ENCODE measurements at regions not wholly inside any gene's neighbourhood (a gene's known extent, or its start where the extent isn't known, plus 50 kb on each side); places are given as distances from the start of the nearest gene placed in this dataset.
A peak's percentile ranks its signal among the peaks of the same experiment; 100 is the strongest.

DNA sequence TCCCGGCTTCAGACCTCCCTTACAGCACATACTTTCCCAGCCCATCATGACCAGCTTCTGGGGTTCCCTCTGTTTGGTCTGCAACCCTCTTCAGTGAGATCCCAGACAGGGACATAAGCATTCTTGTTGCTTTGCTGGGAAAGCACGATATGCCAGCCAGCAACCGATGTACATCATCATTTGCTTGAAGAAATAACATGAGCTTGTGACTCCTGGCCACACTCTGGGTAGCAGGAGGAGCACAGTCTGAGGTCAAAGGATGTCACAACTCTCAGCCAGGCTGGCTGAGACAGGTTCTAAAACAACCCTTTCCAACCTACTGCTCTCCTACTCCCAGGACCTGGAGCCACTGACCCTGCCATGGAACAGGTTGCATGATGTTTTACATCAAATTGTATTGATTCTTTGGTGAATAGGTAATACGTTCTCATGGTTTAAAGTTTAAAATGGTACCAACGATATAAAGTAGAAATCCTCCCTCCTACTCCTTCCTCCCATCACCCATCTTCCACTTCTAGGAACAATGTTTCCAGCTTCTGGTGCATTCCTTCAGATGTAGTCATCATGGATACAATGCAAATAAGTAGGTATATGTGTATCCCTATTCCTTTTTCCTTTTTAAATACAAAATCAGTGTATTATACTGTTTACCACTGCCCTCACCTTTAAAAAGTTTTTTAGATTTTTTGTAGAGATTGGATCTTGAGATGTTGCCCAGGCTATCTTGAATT, 190.3 kb downstream of the OPA1 start:
- H3K4me1 ChIP-seq, result peaks cover 3 to 23% of the 10 kb centered on the region in 2 donors
- H3K27me3 ChIP-seq, result no peaks in the 10 kb centered on the region
- TF ChIP-seq, protein P1, sequence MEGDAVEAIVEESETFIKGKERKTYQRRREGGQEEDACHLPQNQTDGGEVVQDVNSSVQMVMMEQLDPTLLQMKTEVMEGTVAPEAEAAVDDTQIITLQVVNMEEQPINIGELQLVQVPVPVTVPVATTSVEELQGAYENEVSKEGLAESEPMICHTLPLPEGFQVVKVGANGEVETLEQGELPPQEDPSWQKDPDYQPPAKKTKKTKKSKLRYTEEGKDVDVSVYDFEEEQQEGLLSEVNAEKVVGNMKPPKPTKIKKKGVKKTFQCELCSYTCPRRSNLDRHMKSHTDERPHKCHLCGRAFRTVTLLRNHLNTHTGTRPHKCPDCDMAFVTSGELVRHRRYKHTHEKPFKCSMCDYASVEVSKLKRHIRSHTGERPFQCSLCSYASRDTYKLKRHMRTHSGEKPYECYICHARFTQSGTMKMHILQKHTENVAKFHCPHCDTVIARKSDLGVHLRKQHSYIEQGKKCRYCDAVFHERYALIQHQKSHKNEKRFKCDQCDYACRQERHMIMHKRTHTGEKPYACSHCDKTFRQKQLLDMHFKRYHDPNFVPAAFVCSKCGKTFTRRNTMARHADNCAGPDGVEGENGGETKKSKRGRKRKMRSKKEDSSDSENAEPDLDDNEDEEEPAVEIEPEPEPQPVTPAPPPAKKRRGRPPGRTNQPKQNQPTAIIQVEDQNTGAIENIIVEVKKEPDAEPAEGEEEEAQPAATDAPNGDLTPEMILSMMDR (IDR thresholded peaks at IDR 0.05), result no peak
- TF ChIP-seq POLR2A (IDR thresholded peaks at IDR 0.05), result no peak
- TF ChIP-seq POLR2AphosphoS5 (IDR thresholded peaks at IDR 0.05), result no peak
- no peak overlapping the region for H3K27ac ChIP-seq
- intact Hi-C loops (cut with DNase I; ENCODE audit: low total_unique reads), result loop anchor here (5.0 kb wide), 1 partner anchor 534 kb away; no protein-coding TSS in a partner anchor
- no peaks in the 10 kb centered on the region for H3K36me3 ChIP-seq
- H3K4me3 ChIP-seq, result no peak overlapping the region
- DNase-seq (ENCODE audit: low spot score in 2 of 2), result no peak
- H3K9me3 ChIP-seq, result no peaks in the 10 kb centered on the region

DNA sequence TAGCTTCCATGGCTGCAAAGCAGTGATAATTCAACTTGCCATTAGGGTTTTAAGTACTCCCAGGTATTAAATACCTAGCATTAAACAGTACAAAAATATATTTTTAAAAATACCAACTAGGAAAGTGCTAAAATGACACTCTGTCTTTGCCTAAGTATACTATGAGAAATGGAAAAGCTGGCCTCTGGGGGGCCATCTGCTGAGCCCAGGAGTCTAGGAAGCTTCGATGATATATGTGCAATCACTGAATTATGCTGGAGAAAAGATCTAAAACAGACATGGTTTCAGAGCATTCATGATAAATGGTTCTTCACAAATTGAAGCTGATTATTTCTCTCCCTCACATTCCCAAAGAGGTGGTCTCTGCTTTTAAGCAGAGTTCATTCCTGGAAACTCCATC, 191.8 kb downstream of the OPA1 start:
- Histone ChIP-seq H3K27me3 (no peaks in the 10 kb centered on the region), H3K4me1 (peaks cover 3 to 23% of the 10 kb centered on the region in 2 donors), H3K9me3 (no peaks in the 10 kb centered on the region), H3K4me3 (no peak overlapping the region), H3K36me3 (no peaks in the 10 kb centered on the region), H3K27ac (no peak overlapping the region)
- intact Hi-C loops (cut with DNase I; ENCODE audit: low total_unique reads), result loop anchor here (5.0 kb wide), 1 partner anchor 532 kb away; no protein-coding TSS in a partner anchor
- TF ChIP-seq, protein P1 (IDR thresholded peaks at IDR 0.05), result no peak
- TF ChIP-seq POLR2A (IDR thresholded peaks at IDR 0.05), result no peak
- TF ChIP-seq POLR2AphosphoS5 (IDR thresholded peaks at IDR 0.05), result no peak
- no peak for DNase-seq (ENCODE audit: low spot score in 2 of 2)

DNA sequence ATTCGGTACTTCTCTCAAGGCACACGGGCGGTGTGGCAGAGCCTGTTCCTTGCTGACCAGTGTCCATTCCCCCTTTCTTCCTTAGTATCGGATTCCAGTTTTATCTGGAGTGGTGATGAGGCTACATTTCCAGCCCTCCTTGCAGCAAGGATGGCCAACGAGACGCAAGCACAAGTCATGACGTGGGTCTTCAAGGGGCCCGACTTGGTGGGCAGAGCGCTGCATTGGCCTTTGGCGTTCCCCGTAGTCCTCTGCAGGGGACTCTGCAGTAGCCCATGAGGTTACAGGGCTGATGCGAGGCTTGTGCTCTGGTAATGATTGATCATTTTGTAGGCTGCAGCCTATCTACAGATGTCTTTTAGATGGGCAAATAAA, 194.5 kb downstream of the OPA1 start:
- no peaks in the 10 kb centered on the region for H3K27me3 ChIP-seq
- H3K36me3 ChIP-seq, result no peaks in the 10 kb centered on the region
- no peak overlapping the region for H3K4me3 ChIP-seq
- H3K4me1 ChIP-seq, result peaks cover 1 to 7% of the 10 kb centered on the region in 2 donors
- TF ChIP-seq POLR2A (IDR thresholded peaks at IDR 0.05) (no peak), POLR2AphosphoS5 (IDR thresholded peaks at IDR 0.05) (no peak)
- TF ChIP-seq, protein P1 (IDR thresholded peaks at IDR 0.05), result no peak
- no peak for DNase-seq (ENCODE audit: low spot score in 2 of 2)
- H3K9me3 ChIP-seq, result no peaks in the 10 kb centered on the region
- H3K27ac ChIP-seq, result peak overlapping the region; percentile 45 to 60
- intact Hi-C loops (cut with DNase I; ENCODE audit: low total_unique reads), result no loop called here

DNA sequence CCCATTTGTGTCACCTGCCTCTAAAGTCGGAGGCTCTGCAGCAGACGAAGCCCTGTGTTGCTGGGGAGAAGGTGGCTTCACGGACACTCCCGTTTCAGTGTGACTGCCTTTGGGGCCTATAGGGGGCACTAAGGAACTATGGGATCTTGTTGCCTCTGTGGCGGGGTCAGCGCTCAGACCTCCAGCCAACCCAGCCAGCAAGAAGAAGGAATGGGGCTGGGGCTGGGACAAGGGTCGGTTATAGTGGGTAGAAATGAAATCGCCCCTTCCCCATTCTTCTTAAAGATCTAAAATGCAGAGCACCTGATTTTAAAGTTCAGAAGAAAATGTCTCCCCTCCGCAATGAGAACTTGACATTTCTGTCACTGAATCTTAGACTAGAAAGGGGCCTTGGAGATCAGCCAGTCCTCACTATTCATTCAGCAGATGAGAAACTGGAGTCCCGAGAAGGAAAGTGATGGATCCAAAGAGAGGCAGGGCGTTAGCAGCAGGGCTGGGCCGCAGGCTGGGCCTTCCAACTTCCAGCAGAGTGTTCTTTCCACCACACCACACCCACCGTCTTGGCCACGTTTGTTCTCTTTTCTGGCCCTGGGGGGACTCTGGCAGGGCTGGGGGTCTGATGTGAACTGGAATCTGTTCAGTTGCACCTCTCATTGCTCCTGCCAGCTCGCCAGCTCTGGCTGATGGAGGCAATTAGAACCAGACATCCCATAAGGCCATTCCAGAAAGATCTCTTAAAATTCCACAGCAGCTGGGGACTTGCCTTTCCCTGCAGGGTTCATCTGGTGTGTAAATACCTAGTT, 195.4 kb downstream of the OPA1 start:
- intact Hi-C loops (cut with DNase I; ENCODE audit: low total_unique reads), result no loop called here
- no peak overlapping the region for H3K27ac ChIP-seq
- H3K9me3 ChIP-seq, result no peaks in the 10 kb centered on the region
- no peak for DNase-seq (ENCODE audit: low spot score in 2 of 2)
- TF ChIP-seq, protein P1 (IDR thresholded peaks at IDR 0.05), result peak in 2 of 3 donors; percentile 27 to 64
- TF ChIP-seq POLR2A (IDR thresholded peaks at IDR 0.05), result no peak
- no peaks in the 10 kb centered on the region for H3K27me3 ChIP-seq
- H3K4me3 ChIP-seq, result no peak overlapping the region
- peaks cover 0 to 7% of the 10 kb centered on the region in 2 donors for H3K4me1 ChIP-seq
- no peaks in the 10 kb centered on the region for H3K36me3 ChIP-seq

DNA sequence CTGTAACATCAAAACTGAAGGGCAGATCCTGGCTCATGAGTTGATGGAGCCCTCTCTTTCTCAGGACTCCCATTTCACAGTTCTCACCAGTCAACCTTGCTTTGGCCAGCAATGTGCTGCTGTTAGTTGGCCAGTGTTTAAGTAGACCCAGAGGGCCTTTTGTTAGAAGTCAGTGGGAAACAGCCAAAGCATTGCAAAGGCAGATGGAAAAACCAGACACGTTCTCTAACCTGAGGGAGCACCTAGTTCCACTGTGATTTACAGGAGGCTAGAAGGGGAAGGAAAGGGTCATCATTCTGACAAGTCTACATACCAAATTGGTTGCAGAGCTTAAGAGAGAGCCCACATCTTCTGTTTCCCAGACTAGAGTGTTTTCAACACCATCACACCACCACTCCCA, 196.4 kb downstream of the OPA1 start:
- TF ChIP-seq POLR2AphosphoS5 (IDR thresholded peaks at IDR 0.05) (no peak), POLR2A (IDR thresholded peaks at IDR 0.05) (no peak)
- TF ChIP-seq, protein P1 (IDR thresholded peaks at IDR 0.05), result no peak
- H3K27me3 ChIP-seq, result no peaks in the 10 kb centered on the region
- intact Hi-C loops (cut with DNase I; ENCODE audit: low total_unique reads), result no loop called here
- H3K27ac ChIP-seq, result no peak overlapping the region
- no peaks in the 10 kb centered on the region for H3K36me3 ChIP-seq
- no peak for DNase-seq (ENCODE audit: low spot score in 2 of 2)
- H3K4me1 ChIP-seq, result peaks cover 0 to 7% of the 10 kb centered on the region in 2 donors
- no peak overlapping the region for H3K4me3 ChIP-seq
- no peaks in the 10 kb centered on the region for H3K9me3 ChIP-seq
